ENCODE measurements at regions not wholly inside any gene's neighbourhood (a gene's known extent, or its start where the extent isn't known, plus 50 kb on each side); places are given as distances from the start of the nearest gene placed in this dataset.

DNA sequence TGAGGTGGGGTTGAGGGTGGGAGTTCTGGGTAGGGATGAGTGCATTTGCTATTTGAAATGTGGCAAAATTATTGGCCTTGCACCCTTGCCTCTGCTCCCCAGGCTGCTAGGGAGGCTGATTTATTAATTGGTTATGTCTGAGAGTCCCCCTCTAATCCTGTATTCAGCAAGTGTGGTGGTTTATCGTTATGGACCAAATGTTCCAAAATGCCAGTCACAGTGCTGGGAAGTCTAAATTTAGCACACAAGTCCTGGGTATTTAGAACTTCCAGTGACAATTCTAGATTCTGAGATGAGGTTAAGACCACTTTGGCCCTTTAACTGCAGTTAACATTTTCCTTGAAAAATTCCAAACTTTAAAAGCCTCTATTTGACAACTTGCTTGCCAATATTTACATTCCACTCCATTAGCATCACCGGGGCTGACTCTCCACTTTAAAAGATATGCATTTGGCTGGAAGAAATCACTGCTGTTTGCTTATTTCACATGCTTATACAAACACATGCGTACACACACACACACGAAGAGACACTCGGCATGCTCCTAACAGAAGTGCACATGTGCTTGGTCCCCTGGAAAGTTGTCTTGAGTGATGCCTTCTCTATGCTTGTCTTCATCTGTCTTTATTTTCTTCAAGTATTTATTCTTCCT is 247.7 kb downstream of the IL20RB start:
- TF ChIP-seq, protein P1, sequence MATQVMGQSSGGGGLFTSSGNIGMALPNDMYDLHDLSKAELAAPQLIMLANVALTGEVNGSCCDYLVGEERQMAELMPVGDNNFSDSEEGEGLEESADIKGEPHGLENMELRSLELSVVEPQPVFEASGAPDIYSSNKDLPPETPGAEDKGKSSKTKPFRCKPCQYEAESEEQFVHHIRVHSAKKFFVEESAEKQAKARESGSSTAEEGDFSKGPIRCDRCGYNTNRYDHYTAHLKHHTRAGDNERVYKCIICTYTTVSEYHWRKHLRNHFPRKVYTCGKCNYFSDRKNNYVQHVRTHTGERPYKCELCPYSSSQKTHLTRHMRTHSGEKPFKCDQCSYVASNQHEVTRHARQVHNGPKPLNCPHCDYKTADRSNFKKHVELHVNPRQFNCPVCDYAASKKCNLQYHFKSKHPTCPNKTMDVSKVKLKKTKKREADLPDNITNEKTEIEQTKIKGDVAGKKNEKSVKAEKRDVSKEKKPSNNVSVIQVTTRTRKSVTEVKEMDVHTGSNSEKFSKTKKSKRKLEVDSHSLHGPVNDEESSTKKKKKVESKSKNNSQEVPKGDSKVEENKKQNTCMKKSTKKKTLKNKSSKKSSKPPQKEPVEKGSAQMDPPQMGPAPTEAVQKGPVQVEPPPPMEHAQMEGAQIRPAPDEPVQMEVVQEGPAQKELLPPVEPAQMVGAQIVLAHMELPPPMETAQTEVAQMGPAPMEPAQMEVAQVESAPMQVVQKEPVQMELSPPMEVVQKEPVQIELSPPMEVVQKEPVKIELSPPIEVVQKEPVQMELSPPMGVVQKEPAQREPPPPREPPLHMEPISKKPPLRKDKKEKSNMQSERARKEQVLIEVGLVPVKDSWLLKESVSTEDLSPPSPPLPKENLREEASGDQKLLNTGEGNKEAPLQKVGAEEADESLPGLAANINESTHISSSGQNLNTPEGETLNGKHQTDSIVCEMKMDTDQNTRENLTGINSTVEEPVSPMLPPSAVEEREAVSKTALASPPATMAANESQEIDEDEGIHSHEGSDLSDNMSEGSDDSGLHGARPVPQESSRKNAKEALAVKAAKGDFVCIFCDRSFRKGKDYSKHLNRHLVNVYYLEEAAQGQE (IDR thresholded peaks at IDR 0.05; ENCODE audit: borderline replicate concordance): no peak
- TF ChIP-seq EZH2 (IDR thresholded peaks at IDR 0.05; ENCODE audit: borderline replicate concordance, insufficient read depth, low read length, poor library complexity, severe bottlenecking) (no peak), POLR2AphosphoS5 (IDR thresholded peaks at IDR 0.05) (no peak), SMC3 (conservative IDR thresholded peaks at IDR 0.05; ENCODE audit: poor library complexity) (no peak), EP300 (conservative IDR thresholded peaks at IDR 0.05; ENCODE audit: poor library complexity, severe bottlenecking) (no peak)
- TF ChIP-seq, protein P2, sequence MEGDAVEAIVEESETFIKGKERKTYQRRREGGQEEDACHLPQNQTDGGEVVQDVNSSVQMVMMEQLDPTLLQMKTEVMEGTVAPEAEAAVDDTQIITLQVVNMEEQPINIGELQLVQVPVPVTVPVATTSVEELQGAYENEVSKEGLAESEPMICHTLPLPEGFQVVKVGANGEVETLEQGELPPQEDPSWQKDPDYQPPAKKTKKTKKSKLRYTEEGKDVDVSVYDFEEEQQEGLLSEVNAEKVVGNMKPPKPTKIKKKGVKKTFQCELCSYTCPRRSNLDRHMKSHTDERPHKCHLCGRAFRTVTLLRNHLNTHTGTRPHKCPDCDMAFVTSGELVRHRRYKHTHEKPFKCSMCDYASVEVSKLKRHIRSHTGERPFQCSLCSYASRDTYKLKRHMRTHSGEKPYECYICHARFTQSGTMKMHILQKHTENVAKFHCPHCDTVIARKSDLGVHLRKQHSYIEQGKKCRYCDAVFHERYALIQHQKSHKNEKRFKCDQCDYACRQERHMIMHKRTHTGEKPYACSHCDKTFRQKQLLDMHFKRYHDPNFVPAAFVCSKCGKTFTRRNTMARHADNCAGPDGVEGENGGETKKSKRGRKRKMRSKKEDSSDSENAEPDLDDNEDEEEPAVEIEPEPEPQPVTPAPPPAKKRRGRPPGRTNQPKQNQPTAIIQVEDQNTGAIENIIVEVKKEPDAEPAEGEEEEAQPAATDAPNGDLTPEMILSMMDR (IDR thresholded peaks at IDR 0.05; ENCODE audit: poor library complexity, severe bottlenecking): no peak

Data from neural cell (in vitro differentiated cells).